G401 (cell line): ENCODE measurements at regions not wholly inside any gene's neighbourhood (a gene's known extent, or its start where the extent isn't known, plus 50 kb on each side); places are given as distances from the start of the nearest gene placed in this dataset.

Experiments
- DNase-seq: peaks from one replicate; pipeline ENCODE4 v3.0.0-alpha.2; 2015; ENCODE audit warnings: low spot score
- in situ Hi-C: cut with HindIII; loops from 2 replicates; pipeline ENCODE4 v1.10.0; 2016; ENCODE audit warnings: low sequenced_read_pairs, mixed read lengths

DNA sequence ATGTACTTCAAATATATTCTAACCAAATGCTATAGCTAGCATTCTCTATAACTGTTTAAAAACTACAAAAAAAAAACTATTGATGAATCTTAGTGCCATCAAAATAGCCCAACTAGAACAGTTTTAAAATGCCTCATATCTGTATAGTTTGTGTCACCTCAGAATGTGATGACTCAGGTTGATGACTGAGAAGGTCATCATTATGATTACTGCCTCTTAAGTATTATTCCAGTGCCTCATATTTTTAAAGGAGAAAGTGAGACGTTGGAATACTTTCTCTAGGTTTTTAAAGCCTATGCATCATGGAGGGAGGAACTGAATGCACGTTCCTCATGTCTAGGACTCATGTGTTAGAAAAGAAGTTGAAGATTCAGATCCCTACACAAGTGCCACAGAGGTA lies 88.2 kb downstream of the TMA16 start:
- no peak for DNase-seq
- in situ Hi-C loops: no loop called here

DNA sequence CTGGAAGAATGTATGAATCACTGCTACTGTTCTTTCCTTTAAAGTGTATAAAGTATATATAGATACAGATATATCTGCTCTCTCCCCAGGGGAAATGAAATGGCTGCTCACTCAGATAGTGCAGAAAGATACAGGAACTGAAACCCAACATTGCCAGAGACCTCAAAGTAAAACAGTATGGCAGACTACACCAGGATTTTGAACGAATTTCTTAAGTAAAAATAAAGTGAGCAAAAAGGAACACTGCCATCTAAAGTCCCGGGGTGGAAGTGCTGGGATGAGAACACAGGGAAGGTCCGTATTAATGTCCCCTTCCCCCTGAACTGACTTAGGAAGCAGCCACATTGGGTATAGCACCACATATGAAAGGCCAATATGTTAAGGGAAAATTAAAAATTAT lies 93.4 kb downstream of the TMA16 start:
- in situ Hi-C loops: no loop called here
- DNase-seq: no peak

DNA sequence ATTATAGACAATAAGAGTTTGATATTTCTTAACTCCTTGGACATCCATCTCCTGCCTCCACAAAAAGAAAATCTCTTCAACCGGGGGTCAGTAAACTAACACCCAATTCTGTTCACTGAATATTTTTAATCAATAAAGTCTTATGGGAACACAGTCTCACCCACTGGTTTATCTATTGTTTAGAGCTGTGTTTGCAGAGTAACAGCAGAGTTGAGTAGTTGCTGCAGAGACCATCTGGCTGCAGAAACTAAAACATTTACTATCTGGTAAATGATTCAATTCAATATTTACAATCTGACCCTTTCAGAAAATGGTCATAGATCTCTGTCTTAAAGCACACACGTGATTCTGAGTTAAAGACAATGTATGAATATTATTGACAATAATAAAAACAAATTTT lies 94.0 kb downstream of the TMA16 start:
- no peak for DNase-seq
- in situ Hi-C loops: no loop called here

DNA sequence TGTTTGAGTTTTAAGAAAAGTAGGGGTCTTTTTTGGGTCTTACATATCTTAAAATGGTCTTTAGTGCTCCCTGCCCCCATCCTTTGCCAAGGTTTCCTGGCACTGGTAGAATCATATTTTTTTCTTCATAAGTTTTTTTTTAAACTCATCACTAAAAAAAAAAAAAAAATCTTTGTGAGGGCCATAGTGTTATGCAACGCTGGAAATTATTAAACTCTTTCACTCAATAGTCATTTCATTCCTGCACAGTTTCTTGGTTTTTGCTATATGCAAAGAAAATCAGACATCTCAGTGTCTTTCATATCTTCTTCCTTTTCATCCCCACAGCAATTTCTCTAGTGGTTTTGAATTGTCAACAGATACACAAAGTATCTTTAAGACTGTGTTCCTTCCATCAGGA lies 95.6 kb downstream of the TMA16 start:
- in situ Hi-C loops: no loop called here
- DNase-seq: no peak

DNA sequence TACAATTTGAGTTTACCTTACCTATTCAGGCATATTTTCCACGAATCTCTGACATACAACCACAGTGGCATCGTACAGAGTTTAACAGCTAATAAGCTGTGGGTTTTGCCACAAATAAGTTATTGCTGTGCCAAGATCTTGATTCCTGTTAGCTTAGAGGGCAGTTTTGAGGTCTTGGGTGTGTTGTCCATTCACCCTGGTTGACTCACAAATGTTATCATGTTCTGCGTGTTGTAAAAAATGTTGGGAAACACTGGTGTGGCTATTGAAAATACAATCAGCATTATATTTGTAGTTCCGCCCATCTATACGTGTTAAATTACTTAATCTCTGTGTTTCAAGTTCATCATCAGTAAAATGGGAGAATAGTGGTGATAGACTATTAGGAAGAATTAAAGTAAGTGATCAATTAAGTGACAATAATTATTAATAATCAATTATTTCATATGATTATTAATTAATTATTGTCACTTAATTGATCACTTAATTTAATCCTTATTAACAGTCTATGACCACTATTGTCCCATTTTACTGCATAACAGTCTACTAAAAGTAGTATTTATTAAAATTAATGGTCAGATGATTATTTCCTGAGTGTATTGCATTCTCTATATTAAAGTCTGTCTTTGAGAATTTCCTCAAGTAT lies 96.3 kb downstream of the TMA16 start:
- in situ Hi-C loops: no loop called here

DNA sequence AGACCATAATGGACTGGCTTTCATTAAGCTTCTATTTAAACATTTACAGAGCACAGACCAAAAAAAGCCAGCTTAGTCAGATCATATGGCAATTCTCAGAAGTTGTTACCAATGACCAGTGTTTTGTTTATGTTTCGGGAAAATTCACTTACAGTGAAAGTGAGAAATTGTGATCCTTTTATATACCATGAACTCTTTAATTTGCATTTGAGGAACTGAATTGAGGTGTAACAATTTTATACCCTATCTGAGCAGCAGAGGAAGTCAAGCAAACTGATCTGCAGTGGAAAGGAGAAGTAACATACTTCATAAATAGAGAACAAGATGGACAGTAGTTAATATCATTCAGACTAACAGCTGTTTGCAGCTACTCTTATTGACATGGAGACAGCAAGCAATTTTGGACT lies 97.1 kb downstream of the TMA16 start:
- no peak for DNase-seq
- in situ Hi-C loops: no loop called here

More for the DNA sequence above, 96.3 kb downstream of the TMA16 start:
- DNase-seq: no peak

DNA sequence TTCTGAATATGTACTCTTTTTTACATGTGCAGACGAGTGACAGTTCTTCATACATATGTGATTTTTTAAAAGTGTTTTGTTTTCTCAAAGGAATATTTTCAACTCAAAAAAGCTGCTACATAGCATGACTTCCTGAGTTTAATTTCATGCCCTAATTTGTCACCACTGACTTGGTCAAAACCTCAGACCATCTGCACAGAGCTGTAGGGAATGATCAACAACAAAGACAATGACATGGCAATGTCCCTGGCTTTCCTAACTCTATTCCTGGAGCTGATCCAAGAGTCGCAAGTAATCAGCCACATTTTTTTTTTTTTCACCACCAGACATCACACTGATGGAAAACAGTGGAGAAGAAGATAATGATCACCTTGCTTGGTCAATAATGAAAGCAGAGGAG lies 97.7 kb downstream of the TMA16 start:
- DNase-seq: peak; percentile 21
- in situ Hi-C loops: no loop called here

DNA sequence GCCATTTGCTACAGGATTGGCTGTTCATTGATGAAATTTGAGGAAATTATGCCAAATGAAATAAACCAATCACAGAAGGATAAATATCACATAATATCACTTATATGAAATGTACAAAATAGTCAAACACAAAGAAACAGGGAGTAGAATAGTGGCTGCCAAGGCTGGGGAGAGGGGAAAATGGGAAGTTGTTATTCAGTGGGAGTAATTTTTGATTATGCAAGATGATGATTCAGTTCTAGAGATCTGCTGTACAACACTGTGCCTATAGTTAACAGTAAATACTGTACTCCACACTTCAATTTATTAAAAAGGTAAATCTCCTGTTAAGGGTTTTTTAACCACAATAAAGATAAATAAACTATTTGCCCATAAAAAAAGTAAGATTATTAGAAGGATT lies 101.1 kb downstream of the TMA16 start:
- in situ Hi-C loops: no loop called here
- DNase-seq: no peak

DNA sequence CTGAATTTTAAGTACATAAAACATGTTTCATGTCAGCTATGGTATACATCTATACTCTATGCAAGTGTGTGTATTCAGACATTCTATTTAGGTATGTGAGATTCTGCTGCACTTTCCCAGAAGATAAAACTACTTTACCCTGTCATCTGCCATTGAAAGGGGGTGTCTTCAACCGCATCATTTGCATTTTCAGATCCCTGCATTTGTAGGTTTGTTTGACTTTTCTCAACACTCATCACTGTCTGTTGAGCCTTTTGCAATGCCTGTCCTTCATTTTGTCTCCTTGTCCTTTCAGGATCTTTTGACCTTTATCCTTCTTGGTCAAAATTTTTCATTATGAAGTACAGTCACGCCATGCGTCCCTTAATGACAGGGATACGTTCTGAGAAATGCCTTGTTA lies 103.5 kb downstream of the TMA16 start:
- in situ Hi-C loops: no loop called here
- no peak for DNase-seq

DNA sequence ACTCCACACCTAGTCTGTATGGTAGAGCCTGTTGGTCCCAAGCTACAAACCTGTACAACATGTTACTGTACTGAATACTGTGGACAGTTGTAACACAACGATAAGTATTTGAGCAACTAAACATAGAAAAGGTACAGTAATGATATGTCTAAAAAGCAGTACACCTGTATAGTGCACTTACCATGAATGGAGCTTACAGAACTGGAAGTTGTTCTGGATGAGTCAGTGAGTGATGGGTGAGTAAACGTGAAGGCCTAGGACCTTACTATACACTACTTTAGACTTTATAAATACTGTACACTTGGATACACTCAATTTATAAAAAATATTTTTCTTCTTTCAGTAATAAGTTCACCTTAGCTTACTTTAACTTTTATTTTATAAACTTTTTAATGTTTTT lies 104.0 kb downstream of the TMA16 start:
- DNase-seq: no peak
- in situ Hi-C loops: no loop called here

DNA sequence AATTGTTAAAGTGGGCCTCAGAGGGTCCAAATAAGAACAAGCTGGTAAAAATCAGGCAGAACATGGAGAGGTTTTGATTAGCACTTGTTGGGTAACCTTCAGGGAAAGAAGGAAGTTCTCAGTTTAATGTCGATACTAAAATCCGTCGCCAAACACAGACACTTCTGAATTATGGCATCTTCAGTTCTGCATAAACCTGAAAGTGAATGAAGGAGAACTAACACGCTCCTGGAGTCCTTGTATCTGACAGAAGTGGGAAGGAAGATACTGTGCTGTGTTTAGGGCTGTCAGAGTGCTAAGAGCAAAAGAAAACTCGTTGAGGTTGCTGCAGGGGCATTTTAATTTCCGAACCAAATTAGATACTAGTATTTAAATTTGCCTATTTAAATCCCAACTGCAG lies 106.2 kb downstream of the TMA16 start:
- in situ Hi-C loops: no loop called here
- no peak for DNase-seq

DNA sequence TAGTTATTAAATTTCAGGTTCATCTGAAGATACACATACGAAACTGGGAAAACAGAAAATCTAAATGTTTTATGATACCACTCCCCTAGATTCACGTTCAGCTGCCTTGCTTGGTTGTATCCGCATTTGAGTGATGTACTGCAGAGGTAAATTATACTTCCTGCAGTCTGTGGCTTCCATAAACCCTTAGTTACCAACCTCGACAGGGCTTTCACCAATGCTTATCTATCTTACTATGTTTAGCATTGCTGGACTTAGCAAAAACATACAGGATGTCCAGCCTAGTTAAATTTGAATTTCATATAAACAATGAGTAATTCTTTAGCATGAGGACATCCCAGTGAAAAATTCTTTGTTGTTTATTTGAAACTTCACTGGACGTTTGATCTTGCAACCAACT lies 108.8 kb downstream of the TMA16 start:
- no peak for DNase-seq
- in situ Hi-C loops: no loop called here

DNA sequence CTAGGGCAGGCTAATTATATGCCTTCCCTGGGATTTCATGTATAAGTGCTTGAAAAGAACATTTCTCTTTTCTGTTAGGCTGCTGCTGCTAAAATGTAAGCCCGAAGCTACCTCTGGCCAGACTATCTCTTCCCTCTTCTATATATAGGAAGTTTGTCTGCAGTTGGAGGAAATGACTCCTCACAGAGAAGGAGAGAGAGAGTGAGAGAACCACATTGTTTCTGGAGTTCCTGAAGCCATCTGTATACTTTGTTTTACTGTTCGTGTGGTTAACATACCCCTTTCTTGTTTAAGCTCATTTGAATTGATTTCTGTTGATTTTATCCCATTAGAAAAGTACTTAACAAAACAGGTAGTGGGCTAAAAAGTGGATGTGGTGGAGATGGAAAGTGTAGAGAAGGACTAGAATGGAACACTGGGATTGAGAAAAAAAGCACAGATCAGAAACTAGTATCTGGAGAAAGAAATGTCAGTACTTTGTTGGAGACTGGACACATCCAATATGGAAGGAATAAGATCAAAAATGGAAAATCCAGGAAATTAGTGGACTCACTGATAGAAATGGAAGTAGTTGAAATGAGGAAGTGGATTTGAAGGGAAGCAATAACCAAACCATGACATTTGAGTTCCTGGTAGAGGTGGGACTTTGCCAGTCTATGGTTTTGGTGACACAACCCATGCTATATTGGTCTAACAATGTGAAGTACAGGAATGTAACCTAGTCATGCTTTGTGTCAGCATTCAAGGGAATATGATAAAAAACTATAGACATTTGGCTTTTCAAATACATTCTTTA lies 112.6 kb downstream of the TMA16 start:
- DNase-seq: no peak
- in situ Hi-C loops: no loop called here

DNA sequence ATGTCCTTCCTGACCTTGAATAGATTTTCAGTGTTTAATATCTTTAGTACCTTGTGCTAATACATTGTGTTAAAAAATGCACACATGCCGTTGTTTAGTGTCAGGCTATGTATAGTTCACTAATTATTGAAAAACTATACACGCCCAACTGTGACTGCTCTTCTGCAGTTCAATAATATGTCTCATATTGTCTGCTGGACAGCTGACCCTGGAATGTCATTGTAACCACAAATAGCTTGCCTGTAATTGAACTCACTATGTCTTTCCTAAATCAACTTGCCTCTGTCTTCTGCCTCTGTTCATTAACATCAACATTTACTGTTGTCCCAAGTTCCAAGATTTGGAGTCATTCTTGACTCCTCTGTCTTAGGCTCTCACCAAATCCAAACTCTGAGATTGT lies 114.5 kb downstream of the TMA16 start:
- in situ Hi-C loops: no loop called here
- no peak for DNase-seq

DNA sequence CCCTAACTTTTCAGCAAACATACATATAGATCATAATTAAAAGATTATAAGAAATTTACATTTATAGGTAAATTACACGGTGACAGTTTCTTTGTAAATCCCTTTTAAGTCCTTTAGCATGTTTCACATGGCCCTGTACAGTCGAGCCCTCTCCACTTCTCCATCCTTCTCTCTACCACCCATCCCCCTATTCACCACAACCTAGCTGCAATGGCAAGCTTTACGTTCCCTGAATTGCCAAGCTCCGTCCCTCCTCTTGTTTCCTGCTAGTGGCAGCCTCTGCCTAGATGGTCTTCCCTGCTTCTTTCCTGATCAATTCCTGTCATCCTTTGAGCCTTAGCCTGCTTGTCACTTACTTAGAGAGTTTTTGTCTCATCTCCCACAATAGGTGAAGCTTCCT lies 116.2 kb downstream of the TMA16 start:
- in situ Hi-C loops: no loop called here
- no peak for DNase-seq

DNA sequence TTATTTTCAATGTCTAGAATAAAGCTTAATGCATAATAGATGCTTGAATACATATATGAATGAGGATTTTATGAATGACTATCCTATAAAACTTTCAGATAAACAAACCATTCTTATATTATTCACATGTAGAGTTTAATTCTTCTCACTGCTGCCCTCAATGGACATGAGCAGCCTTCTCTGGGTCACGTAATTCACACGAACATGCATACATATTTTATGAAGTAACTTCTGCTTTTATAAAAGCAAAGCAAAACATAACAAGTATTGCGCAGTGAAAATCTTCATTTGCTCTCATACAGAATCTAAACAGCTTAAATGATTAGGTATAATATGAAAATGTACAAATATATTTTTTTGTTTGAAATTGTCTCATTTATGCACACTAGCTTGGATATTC lies 116.7 kb downstream of the TMA16 start:
- in situ Hi-C loops: no loop called here

DNA sequence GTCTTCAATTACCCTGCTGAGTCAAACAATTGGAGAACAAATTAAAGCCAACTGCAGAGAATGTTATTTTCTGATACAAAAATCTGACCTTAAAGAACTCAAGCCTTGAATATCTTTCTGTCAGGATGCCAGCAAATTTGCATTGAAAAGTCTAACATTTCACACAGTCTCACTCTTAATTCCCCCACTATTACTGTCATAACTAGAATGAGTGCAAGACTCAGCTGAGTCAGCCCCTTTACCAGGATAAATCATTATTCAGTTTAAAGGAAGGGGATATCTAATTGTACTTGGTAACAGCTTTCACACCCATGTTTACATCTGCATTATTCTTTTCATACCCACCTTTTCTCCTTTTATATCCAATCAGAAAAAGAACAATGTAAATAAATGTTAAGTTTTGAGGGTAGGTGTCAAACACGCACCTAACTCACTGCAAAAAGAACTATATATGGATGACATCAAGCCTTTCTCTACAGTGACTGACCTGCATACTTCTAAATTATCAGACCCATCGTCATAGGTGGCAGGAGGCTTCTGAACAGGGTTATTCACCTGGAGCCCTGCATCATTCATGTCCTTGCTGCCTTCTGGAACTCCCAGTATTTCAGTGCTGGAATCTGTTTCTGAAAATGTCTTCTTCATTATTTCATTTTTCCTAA lies 117.4 kb downstream of the TMA16 start:
- in situ Hi-C loops: no loop called here
- DNase-seq: no peak

More for the DNA sequence above, 116.7 kb downstream of the TMA16 start:
- no peak for DNase-seq

DNA sequence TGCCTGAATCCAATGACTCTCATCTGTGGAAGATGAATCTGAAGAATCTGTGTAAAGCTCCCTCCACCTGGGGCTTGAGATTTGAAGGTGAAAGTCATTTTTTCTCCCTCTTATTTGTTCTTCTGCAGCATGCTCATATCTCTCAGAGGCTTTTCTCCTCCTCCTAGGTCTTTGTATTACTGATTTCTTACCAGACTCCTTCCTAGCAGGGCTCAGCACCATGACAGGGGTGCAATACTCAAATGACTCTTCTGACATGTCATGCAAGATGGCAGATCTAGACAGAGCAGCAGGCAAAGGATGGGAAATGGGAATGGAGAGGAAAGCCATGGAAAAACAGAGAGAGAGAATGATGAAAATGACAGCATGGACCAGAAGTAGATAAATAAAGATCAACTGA lies 118.3 kb downstream of the TMA16 start:
- in situ Hi-C loops: no loop called here
- DNase-seq: no peak

DNA sequence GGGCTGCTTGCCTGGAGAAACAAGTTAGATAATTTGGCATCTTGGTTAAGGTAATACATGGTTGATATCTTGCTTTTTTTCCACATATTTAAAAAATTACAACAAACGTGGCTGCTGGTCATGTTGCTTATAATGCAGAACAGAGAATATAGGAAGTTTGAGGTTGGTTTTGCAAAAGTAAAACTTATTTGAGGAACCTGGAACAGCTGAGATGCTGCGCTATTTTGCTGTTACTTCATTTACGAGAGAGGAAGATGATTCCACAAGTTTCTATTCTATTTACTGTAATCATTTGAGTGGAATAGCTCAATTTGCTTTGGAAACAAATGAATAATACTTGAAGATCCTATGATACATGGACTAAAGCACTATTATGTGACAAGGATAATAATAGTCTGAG lies 118.9 kb downstream of the TMA16 start:
- in situ Hi-C loops: no loop called here
- no peak for DNase-seq

DNA sequence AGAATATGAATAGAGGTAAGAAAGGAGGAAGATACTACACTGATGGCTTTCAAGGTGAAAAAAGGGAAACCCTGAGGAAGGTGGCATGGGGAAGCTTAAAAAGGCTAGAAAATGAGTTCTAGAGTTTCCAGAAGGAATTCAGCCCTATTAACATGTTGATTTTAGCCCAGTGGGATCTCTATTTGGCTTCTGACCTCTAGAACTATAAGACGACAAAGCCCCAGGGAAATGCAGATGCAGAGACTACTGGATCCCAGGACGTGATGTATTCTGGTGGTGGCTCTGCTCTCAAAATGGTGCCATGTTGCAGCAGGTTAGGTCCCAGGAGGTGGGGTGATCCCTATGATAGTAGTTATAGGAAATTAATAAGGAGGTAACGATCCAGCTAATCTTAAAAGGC lies 120.4 kb downstream of the TMA16 start:
- in situ Hi-C loops: no loop called here
- no peak for DNase-seq

DNA sequence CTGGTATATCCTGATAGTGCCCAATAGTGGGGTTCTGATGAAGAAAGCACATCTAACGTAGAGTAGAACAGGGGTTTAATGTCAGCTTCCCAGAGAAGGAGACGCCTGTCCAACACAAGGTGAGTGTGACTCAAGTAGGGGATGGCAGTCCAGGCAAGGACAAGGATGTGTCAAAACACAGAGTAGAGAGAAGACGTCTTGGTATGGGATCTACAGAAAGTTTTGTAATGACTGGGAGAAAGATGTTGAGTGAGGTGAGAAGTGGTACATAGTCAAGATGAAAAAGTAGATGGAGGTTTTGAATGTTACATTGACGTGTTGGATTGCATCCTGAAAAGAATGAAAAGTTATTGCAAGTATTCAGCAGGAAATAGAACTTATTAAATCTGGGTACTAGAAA lies 124.4 kb downstream of the TMA16 start:
- DNase-seq: no peak
- in situ Hi-C loops: no loop called here
